BJ (cell line): ENCODE measurements at regions not wholly inside any gene's neighbourhood (a gene's known extent, or its start where the extent isn't known, plus 50 kb on each side); places are given as distances from the start of the nearest gene placed in this dataset.

Source experiments
- CTCF ChIA-PET: fragments of 350-600 bp; formaldehyde crosslinking; extraction: SDS; loops from one replicate; lab custom pipeline; 2021; ENCODE audit warnings: antibody characterized with exemption, inconsistent platforms; lab: Yijun Ruan, JAX
- POLR2A ChIA-PET: fragments of 300-600 bp; sonication (Branson Sonifier 250); formaldehyde crosslinking; extraction: SDS; loops from one replicate; lab custom pipeline; 2021; ENCODE audit warnings: antibody characterized with exemption; lab: Charles Lee
- DNase-seq: peaks from one replicate; pipeline ENCODE4 v3.0.0-alpha.2; 2011; ENCODE audit warnings: low read depth
- H3K27me3 ChIP-seq: 2 replicates; pipeline ENCODE4 v1.6.0; 2011; ENCODE audit warnings: low read length; ENCODE audit not compliant: control insufficient read depth, insufficient read depth
- H3K36me3 ChIP-seq: 2 replicates; pipeline ENCODE4 v1.5.1; 2011; ENCODE audit warnings: low read length; ENCODE audit not compliant: control insufficient read depth, insufficient read depth
- H3K4me3 ChIP-seq: 2 replicates; pipeline ENCODE4 v1.5.1; 2011; ENCODE audit warnings: low read depth, mild to moderate bottlenecking, control low read depth, low read length
- CTCF ChIP-seq: IDR thresholded peaks from 2 replicates; pipeline ENCODE4 v1.5.1; 2011; ENCODE audit warnings: low read depth, mild to moderate bottlenecking, control low read depth, inconsistent platforms, low read length, moderate library complexity; ENCODE audit not compliant: insufficient read depth

GRCh38 chr5:133882846-133883245 is 85.6 kb downstream of the C5orf15 start:
- ChIA-PET CTCF (interaction anchor here (1.9 kb wide), 1 partner anchor 15 kb away, joined by 6 read pairs; no protein-coding TSS in a partner anchor), POLR2A (no interaction called here)
- no peak for DNase-seq
- Histone ChIP-seq H3K4me3 (no peak overlapping the region), H3K27me3 (peaks cover 3% of the 10 kb centered on the region), H3K36me3 (no peaks in the 10 kb centered on the region)
- TF ChIP-seq CTCF, result no peak

DNA sequence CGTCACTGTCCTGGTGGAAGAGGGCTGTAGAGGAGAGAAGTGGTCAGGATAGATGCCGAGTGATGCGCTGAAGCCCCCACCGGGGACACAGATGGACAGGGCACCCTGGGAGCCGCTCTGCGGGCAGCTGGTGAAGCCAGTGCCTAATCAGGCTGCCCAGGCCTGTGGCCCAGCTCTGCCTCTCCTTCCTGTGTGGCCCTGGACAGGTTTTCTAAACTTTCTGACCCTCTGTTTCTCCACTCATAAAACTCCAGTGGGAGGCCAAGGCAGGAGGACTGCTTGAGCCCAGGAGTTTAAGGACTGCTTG is 86.1 kb downstream of the C5orf15 start:
- ChIA-PET POLR2A (no interaction called here), CTCF (interaction anchor here (1.9 kb wide), 1 partner anchor 16 kb away, joined by 6 read pairs; no protein-coding TSS in a partner anchor)
- peaks cover 3% of the 10 kb centered on the region for H3K27me3 ChIP-seq
- H3K36me3 ChIP-seq, result no peaks in the 10 kb centered on the region
- H3K4me3 ChIP-seq, result no peak overlapping the region
- TF ChIP-seq CTCF, result no peak
- DNase-seq, result no peak

DNA sequence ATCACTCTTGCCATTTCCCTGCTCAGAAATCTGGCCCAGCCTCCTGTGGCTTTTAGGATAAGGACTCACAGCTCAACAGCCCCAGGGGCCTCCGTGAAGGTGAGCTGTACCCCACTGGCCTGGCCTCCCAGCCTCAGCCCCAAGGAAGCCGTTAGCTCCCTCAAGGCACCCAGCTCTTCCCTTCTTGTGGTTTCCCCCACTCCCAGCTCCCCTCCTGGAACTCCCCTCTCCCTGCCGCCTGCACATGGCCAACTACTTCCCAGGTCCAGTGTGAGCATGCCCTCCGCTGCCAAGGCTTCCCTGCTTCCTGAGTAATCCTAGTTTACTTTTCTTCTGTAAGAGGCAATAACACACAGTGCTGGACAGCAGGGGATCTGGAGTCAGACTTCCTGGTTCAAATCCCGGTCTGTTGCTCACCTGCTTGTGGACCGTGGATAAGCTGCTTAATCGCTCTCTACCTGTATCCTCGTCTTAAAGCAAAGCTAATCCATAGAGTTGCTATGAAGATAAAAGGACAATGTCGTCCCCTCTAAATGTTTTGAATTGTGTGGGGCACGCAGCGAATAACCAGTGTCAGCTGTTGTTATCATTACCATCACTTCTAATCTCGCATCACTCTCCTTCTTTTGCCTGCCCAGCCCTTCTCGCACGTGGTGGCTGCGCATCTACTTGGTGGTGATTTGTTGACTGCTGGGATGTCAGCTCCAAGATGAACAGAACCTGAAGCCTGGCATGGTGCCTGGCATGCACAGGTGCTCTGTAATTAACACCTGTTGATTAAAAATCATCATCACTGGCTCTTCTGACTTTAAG is 86.6 kb downstream of the C5orf15 start:
- H3K27me3 ChIP-seq, result peaks cover 6% of the 10 kb centered on the region
- H3K36me3 ChIP-seq, result no peaks in the 10 kb centered on the region
- no peak overlapping the region for H3K4me3 ChIP-seq
- TF ChIP-seq CTCF, result no peak
- ChIA-PET CTCF (interaction anchor here (1.9 kb wide), 1 partner anchor 16 kb away, joined by 6 read pairs; no protein-coding TSS in a partner anchor), POLR2A (no interaction called here)
- no peak for DNase-seq

DNA sequence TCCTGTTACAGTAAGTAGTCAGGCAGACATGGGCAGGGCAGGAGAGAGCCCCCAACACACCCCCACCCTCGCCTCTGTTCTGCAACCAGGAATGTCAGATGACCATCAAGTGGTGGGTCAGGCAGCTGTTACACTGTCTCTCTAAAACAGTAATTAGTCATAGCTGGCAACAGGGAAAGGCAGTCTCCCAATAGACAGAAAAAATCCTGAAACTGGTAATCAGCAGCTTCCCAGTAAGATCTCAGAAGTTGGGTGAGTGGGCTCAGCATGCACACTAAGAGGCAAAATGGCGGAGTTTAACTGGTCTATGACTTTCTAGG is 90.2 kb downstream of the C5orf15 start:
- H3K27me3 ChIP-seq, result peaks cover 6% of the 10 kb centered on the region
- CTCF ChIA-PET, result interaction anchor here (3.6 kb wide), 1 partner anchor 9 kb away, joined by 24 read pairs; no protein-coding TSS in a partner anchor
- POLR2A ChIA-PET, result no interaction called here
- no peaks in the 10 kb centered on the region for H3K36me3 ChIP-seq
- no peak overlapping the region for H3K4me3 ChIP-seq
- no peak for TF ChIP-seq CTCF
- no peak for DNase-seq

GRCh38 chr5:133877351-133878235 is 90.8 kb downstream of the C5orf15 start:
- Histone ChIP-seq H3K4me3 (no peak overlapping the region), H3K27me3 (peaks cover 6% of the 10 kb centered on the region), H3K36me3 (no peaks in the 10 kb centered on the region)
- TF ChIP-seq CTCF, result no peak
- CTCF ChIA-PET, result interaction anchor here (3.6 kb wide), 1 partner anchor 8 kb away, joined by 24 read pairs; no protein-coding TSS in a partner anchor
- POLR2A ChIA-PET, result no interaction called here
- DNase-seq, result no peak
